Endothelial cell of hepatic sinusoid (primary cell): ENCODE measurements at regions not wholly inside any gene's neighbourhood (a gene's known extent, or its start where the extent isn't known, plus 50 kb on each side); places are given as distances from the start of the nearest gene placed in this dataset.

Experiments
- in situ Hi-C: cut with HindIII; loops from 2 replicates; pipeline ENCODE4 v1.10.0; 2017; ENCODE audit warnings: low sequenced_read_pairs

- in situ Hi-C loops: no loop called here
Observed at GRCh38 chr3:64464955-64465354, 222.8 kb downstream of the ADAMTS9 start.

GRCh38 chr3:64463981-64464380 lies 223.8 kb downstream of the ADAMTS9 start:
- in situ Hi-C loops: no loop called here

- in situ Hi-C loops: no loop called here
Observed at GRCh38 chr3:64462203-64462602, 225.6 kb downstream of the ADAMTS9 start.

- in situ Hi-C loops: no loop called here
Observed at GRCh38 chr3:64460877-64461276, 226.9 kb downstream of the ADAMTS9 start.

GRCh38 chr3:64460141-64460730 lies 227.6 kb downstream of the ADAMTS9 start:
- in situ Hi-C loops: no loop called here

- in situ Hi-C loops: loop anchor here (5.0 kb wide), 1 partner anchor 52 kb away; no protein-coding TSS in a partner anchor
Observed at GRCh38 chr3:64459711-64460110, 228.1 kb downstream of the ADAMTS9 start.

GRCh38 chr3:64457811-64458210 lies 230.0 kb downstream of the ADAMTS9 start:
- in situ Hi-C loops: loop anchor here (5.0 kb wide), 1 partner anchor 51 kb away; no protein-coding TSS in a partner anchor

GRCh38 chr3:64456674-64457073 lies 231.1 kb downstream of the ADAMTS9 start:
- in situ Hi-C loops: loop anchor here (5.0 kb wide), 1 partner anchor 49 kb away; no protein-coding TSS in a partner anchor

- in situ Hi-C loops: loop anchor here (5.0 kb wide), 1 partner anchor 48 kb away; no protein-coding TSS in a partner anchor
Observed at GRCh38 chr3:64455351-64455750, 230.1 kb upstream of the PRICKLE2 start.

- in situ Hi-C loops: loop anchor here (5.0 kb wide), 1 partner anchor 47 kb away; no protein-coding TSS in a partner anchor
Observed at GRCh38 chr3:64454768-64455167, 229.5 kb upstream of the PRICKLE2 start.

- in situ Hi-C loops: no loop called here
Observed at GRCh38 chr3:64454179-64454578, 228.9 kb upstream of the PRICKLE2 start.

GRCh38 chr3:64451283-64452012 lies 226.2 kb upstream of the PRICKLE2 start:
- in situ Hi-C loops: no loop called here

GRCh38 chr3:64450396-64450956 lies 225.2 kb upstream of the PRICKLE2 start:
- in situ Hi-C loops: no loop called here

- in situ Hi-C loops: no loop called here
Observed at GRCh38 chr3:64449026-64449425, 223.8 kb upstream of the PRICKLE2 start.

GRCh38 chr3:64445944-64446300 lies 220.7 kb upstream of the PRICKLE2 start:
- in situ Hi-C loops: no loop called here

GRCh38 chr3:64445109-64445943 lies 220.1 kb upstream of the PRICKLE2 start:
- in situ Hi-C loops: no loop called here

GRCh38 chr3:64444490-64445108 lies 219.3 kb upstream of the PRICKLE2 start:
- in situ Hi-C loops: no loop called here

- in situ Hi-C loops: no loop called here
Observed at GRCh38 chr3:64443546-64444381, 218.5 kb upstream of the PRICKLE2 start.

GRCh38 chr3:64441861-64442260 lies 216.6 kb upstream of the PRICKLE2 start:
- in situ Hi-C loops: no loop called here

- in situ Hi-C loops: no loop called here
Observed at GRCh38 chr3:64440498-64440897, 215.2 kb upstream of the PRICKLE2 start.
